Tibial nerve (tissue), 4 donors: ENCODE measurements at regions not wholly inside any gene's neighbourhood (a gene's known extent, or its start where the extent isn't known, plus 50 kb on each side); places are given as distances from the start of the nearest gene placed in this dataset.

Source experiments
- DNase-seq, 2 donors: peaks; one replicate each; pipeline ENCODE4 v3.0.0-alpha.2; 2019; ENCODE audit warnings: low spot score in 2 of 2
- H3K27ac ChIP-seq, 4 donors: fragments of 200-600 bp; sonication (generic) in 3 of 4; one replicate each; pipeline ENCODE4 v1.5.1; 2017 to 2019; ENCODE audit warnings: mild to moderate bottlenecking in 1 of 4
- H3K27me3 ChIP-seq, 2 donors: fragments of 200-600 bp; sonication (generic) in 1 of 2; one replicate each; pipeline versions ENCODE4 v1.5.1 to v1.6.0; 2017 to 2019
- H3K36me3 ChIP-seq, 3 donors: fragments of 200-600 bp; sonication (generic); one replicate each; pipeline ENCODE4 v1.5.1; 2018 to 2019
- H3K4me1 ChIP-seq, 4 donors: fragments of 200-600 bp; sonication (generic) in 3 of 4; one replicate each; pipeline ENCODE4 v1.5.1; 2017 to 2019
- H3K4me3 ChIP-seq, 4 donors: fragments of 200-600 bp; sonication (generic) in 3 of 4; one replicate each; pipeline ENCODE4 v1.5.1; 2017 to 2019; ENCODE audit warnings: mild to moderate bottlenecking in 1 of 4, moderate library complexity in 1 of 4
- H3K9me3 ChIP-seq, 4 donors: fragments of 200-600 bp; sonication (generic) in 3 of 4; one replicate each; pipeline ENCODE4 v1.5.1; 2017 to 2019
- EP300 ChIP-seq, 2 donors: sonication (generic); formaldehyde crosslinking; IDR thresholded peaks; one replicate each; pipeline ENCODE4 v1.6.1; 2017; ENCODE audit warnings: antibody characterized with exemption in 2 of 2, mild to moderate bottlenecking in 1 of 2
- POLR2A ChIP-seq, 2 donors: fragments of 450-650 bp; IDR thresholded peaks; one replicate each; pipeline ENCODE4 v1.6.1; 2017; ENCODE audit warnings: antibody characterized with exemption in 2 of 2, mild to moderate bottlenecking in 2 of 2, moderate library complexity in 2 of 2
- WGBS, 2 donors: methylation state at CpG; one replicate each; pipeline ENCODE4 v1.1.5; 2018; 5-methylcytosine and 5-hydroxymethylcytosine counted together
- TF ChIP-seq, protein P1 (sequence below), 5 experiments: fragments of 200-600 bp in 3 of 5; fragments of 450-650 bp in 2 of 5; sonication (generic) in 3 of 5; IDR thresholded peaks; one replicate each; pipeline ENCODE4 v1.5.1; 2016 to 2019; ENCODE audit warnings: antibody characterized with exemption in 5 of 5, mild to moderate bottlenecking in 3 of 5, moderate library complexity in 2 of 5

DNA sequence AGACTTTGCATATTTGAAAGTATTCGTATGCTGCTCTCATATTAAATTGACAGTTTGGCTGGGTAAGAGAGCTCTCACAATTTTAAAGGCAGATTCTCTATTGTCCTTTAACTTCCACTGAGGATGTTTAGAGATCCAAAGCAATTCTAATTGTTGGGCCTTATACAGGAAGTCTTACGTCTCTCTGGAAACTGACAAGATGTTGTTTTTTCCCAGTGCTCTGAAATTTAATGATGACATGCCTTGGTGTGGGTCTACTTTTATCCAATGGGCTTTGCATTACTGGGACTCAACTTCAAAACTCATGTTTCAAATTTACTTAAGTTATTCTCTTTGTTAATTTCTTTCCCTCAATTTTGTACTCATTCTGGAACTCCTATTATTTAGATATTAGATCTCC is 191.5 kb downstream of the SNX18 start:
- Histone ChIP-seq H3K4me1 (peaks cover 0 to 5% (median 0%) of the 10 kb centered on the region in 4 donors), H3K9me3 (no peaks in the 10 kb centered on the region), H3K27me3 (no peaks in the 10 kb centered on the region), H3K4me3 (no peak overlapping the region), H3K27ac (no peak overlapping the region), H3K36me3 (no peaks in the 10 kb centered on the region)
- WGBS, 2 donors, result 72 to 79% methylated on average over 2 of the region's 2 CpGs
- DNase-seq, result no peak
- TF ChIP-seq, protein P1, sequence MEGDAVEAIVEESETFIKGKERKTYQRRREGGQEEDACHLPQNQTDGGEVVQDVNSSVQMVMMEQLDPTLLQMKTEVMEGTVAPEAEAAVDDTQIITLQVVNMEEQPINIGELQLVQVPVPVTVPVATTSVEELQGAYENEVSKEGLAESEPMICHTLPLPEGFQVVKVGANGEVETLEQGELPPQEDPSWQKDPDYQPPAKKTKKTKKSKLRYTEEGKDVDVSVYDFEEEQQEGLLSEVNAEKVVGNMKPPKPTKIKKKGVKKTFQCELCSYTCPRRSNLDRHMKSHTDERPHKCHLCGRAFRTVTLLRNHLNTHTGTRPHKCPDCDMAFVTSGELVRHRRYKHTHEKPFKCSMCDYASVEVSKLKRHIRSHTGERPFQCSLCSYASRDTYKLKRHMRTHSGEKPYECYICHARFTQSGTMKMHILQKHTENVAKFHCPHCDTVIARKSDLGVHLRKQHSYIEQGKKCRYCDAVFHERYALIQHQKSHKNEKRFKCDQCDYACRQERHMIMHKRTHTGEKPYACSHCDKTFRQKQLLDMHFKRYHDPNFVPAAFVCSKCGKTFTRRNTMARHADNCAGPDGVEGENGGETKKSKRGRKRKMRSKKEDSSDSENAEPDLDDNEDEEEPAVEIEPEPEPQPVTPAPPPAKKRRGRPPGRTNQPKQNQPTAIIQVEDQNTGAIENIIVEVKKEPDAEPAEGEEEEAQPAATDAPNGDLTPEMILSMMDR (IDR thresholded peaks at IDR 0.05), result no peak
- no peak for TF ChIP-seq EP300 (IDR thresholded peaks at IDR 0.05)
- no peak for TF ChIP-seq POLR2A (IDR thresholded peaks at IDR 0.05)

DNA sequence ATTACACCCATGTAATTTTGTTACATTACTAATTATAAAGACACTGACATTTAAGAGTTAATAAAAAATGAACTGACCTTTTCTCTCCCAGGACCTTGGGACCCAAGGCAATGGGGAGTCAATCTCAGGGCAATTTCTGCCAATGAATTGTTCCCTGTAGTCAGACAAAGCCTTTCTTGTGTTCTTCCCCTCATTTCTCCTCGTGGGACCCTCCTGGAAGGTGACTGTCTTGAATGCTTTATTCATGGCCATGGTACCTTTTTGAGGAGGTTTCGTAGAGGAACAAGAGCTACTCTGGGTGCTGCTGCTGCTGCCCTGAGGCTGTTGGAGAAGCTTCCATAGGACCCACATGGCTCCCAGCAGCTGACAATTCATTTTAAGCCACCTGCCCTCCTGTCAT is 190.3 kb downstream of the SNX18 start:
- 34 to 53% methylated on average over 2 of the region's 2 CpGs for WGBS, 2 donors
- Histone ChIP-seq H3K27me3 (no peaks in the 10 kb centered on the region), H3K4me1 (peaks cover 0 to 18% (median 5%) of the 10 kb centered on the region in 4 donors), H3K36me3 (no peaks in the 10 kb centered on the region), H3K27ac (no peak overlapping the region), H3K9me3 (no peaks in the 10 kb centered on the region), H3K4me3 (no peak overlapping the region)
- TF ChIP-seq, protein P1 (IDR thresholded peaks at IDR 0.05), result no peak
- TF ChIP-seq POLR2A (IDR thresholded peaks at IDR 0.05) (no peak), EP300 (IDR thresholded peaks at IDR 0.05) (no peak)
- no peak for DNase-seq

DNA sequence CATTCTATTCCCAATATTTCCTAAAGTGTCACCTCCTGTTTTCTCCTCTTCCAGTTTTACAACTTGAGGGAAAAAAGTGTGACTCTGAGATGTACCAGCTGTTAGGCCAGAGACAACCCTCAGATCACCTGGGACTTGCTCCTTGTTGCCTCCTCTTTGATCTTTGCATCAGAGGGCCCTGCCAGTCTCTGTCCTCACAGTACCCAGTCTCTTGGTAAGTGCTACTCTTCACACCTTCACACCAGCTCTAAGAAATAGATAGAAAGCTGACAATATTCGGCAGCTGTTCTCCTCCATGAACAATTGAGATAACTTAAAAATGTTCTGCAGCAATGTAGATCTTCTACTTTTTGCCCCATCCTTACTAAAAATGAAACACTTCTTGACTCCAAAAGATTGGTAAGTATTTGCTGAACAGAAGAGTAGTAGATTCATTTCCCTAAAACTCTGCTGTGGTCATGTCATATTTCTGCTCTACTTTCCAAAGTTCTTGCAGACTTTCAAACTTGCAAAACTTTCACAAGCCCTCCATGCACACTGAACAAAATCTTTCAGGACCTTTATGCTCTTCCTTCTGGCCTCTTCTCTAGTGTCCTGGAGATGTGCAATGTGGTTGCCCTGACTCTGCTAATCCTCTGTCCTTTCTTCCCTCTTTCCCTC is 188.6 kb downstream of the SNX18 start:
- no peak for DNase-seq
- H3K36me3 ChIP-seq, result no peaks in the 10 kb centered on the region
- no peaks in the 10 kb centered on the region for H3K9me3 ChIP-seq
- no peaks in the 10 kb centered on the region for H3K27me3 ChIP-seq
- peaks cover 0 to 29% (median 7%) of the 10 kb centered on the region in 4 donors for H3K4me1 ChIP-seq
- WGBS, 2 donors, result 83 to 92% methylated on average over 1 of the region's 1 CpG
- no peak overlapping the region for H3K4me3 ChIP-seq
- H3K27ac ChIP-seq, result no peak overlapping the region
- TF ChIP-seq EP300 (IDR thresholded peaks at IDR 0.05) (no peak), POLR2A (IDR thresholded peaks at IDR 0.05) (no peak)
- TF ChIP-seq, protein P1 (IDR thresholded peaks at IDR 0.05), result no peak

DNA sequence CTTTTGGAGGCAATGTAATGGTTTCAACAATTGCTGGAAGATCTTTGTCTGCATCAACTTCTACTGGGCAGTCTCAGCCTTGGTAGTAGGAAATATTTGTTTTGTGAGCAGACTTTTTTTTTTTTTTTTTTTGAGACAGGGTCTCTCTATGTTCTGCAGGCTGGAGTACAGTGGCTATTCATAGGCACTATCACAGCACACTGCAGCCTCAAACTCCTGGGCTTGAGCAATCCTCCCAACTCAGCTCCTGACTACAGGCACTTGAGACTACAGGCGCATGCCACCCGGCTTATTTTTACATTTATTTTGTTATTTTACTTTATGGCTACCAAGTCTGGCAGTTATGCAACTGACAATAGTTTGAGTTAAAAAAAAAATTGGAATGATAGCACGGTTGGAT is 187.3 kb downstream of the SNX18 start:
- Histone ChIP-seq H3K4me3 (no peak overlapping the region), H3K9me3 (no peaks in the 10 kb centered on the region), H3K36me3 (no peaks in the 10 kb centered on the region), H3K4me1 (peaks cover 0 to 31% (median 7%) of the 10 kb centered on the region in 4 donors), H3K27ac (no peak overlapping the region), H3K27me3 (no peaks in the 10 kb centered on the region)
- DNase-seq, result no peak
- TF ChIP-seq, protein P1 (IDR thresholded peaks at IDR 0.05), result no peak
- 73 to 77% methylated on average over 3 of the region's 3 CpGs for WGBS, 2 donors

DNA sequence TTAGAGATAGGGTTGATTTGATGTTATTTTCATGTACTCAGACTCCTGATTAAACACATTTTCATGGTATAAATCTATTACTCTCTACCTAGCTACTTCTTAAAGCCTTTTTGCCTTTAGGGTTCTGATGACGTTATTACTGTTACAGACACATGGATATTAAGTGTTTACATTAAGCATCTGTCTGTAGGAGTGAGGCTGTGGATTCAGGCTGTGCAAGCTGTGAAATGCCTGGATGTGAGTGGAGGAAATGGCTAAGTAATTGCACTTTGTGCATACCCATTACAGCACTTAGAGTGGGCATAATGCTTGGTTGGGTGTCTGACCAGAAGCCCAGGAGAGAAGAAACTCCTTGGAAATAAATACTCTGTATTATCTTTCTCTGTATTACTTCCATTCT is 186.8 kb downstream of the SNX18 start:
- Histone ChIP-seq H3K36me3 (no peaks in the 10 kb centered on the region), H3K4me3 (no peak overlapping the region), H3K9me3 (no peaks in the 10 kb centered on the region), H3K4me1 (peaks cover 0 to 31% (median 7%) of the 10 kb centered on the region in 4 donors), H3K27ac (peak overlapping the region in 1 of 4 donors; percentile 27), H3K27me3 (no peaks in the 10 kb centered on the region)
- TF ChIP-seq EP300 (IDR thresholded peaks at IDR 0.05) (no peak), POLR2A (IDR thresholded peaks at IDR 0.05) (no peak)
- TF ChIP-seq, protein P1 (IDR thresholded peaks at IDR 0.05), result no peak
- no peak for DNase-seq
- 55 to 66% methylated on average over 1 of the region's 1 CpG for WGBS, 2 donors
